Cardiac septum (tissue), 1 donor: ENCODE measurements at regions not wholly inside any gene's neighbourhood (a gene's known extent, or its start where the extent isn't known, plus 50 kb on each side); places are given as distances from the start of the nearest gene placed in this dataset.
"Not testable (repeated sequence)": the region's sequence is repeated elsewhere in the genome, so short reads cannot be mapped to it uniquely, and the experiment has no call there.

Experiments used
- DNase-seq: peaks from one replicate; pipeline ENCODE4 v3.0.0-alpha.2; 2020; ENCODE audit warnings: low spot score
- intact Hi-C: fragments of 100-400 bp; cut with DNase I; formaldehyde crosslinking; loops from one replicate; pipeline ENCODE4 v1.14.0; 2022
- donor health status: DM: no; HTN: no; CAD: no.

GRCh38 chrX:78822157-78822690 lies 74.7 kb downstream of the LPAR4 start:
- intact Hi-C loops = no loop called here
- no peak for DNase-seq

DNA sequence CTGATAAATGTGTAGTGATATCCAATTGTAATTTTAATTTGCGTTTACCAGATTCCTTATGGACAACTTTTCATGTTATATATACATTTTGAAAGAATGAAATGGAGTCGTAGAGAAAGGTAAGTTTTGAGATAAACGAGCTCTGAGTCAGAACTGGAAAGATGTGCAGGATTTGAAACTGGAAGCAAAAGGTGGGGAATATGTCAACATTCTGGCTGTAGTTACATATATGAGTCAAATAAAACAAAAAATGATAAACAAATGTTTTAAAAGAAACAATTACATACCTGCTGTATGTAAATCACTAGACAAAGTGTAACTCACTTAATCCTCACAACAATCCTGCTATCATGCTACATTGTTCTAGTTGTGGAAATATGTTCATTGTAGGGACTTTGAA lies 84.0 kb downstream of the LPAR4 start:
- DNase-seq = no peak
- intact Hi-C loops = no loop called here

DNA sequence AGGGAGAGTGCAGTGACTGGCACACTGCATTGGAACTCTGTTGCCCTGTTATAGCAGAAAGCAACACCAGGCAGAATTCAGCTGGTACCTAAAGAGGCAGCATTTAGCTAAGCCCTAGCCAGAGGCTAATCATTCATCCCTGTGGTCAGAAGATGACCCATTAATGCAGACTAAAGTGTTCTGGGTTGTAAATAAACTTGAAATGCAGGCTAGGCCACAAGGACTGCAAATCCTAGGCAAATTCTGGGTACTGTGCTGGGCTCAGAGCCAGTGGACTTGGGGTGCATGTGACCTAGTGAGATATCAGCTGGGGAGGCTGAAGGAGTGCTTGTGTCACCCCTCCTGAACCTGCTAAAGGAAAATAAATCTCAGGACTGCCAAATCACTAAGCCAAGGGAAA lies 91.2 kb downstream of the LPAR4 start:
- intact Hi-C loops = no loop called here

GRCh38 chrX:78839711-78840110 lies 92.2 kb downstream of the LPAR4 start:
- intact Hi-C loops = no loop called here
- no peak for DNase-seq

More for the DNA sequence above, 91.2 kb downstream of the LPAR4 start:
- no peak for DNase-seq

GRCh38 chrX:78844218-78844617 lies 96.7 kb downstream of the LPAR4 start:
- intact Hi-C loops, DNase-seq: not testable (repeated sequence)

GRCh38 chrX:78881248-78881647 lies 63.9 kb upstream of the P2RY10 start:
- not testable (repeated sequence) for DNase-seq

GRCh38 chrX:78886550-78886949 lies 58.6 kb upstream of the P2RY10 start:
- DNase-seq = no peak
- intact Hi-C loops = loop anchor here (10.0 kb wide), 1 partner anchor 332 kb away; no protein-coding TSS in a partner anchor

More at GRCh38 chrX:78881248-78881647, 63.9 kb upstream of the P2RY10 start:
- intact Hi-C loops = loop anchor here (10.0 kb wide), 1 partner anchor 326 kb away; no protein-coding TSS in a partner anchor
